ENCODE measurements at regions not wholly inside any gene's neighbourhood (a gene's known extent, or its start where the extent isn't known, plus 50 kb on each side); places are given as distances from the start of the nearest gene placed in this dataset.

GRCh38 chr3:151976211-151977050 is 103.0 kb downstream of the SUCNR1 start:
- Mint-ChIP-seq H3K27ac (no peak overlapping the region), H3K27me3 (peaks cover 1% of the 10 kb centered on the region), H3K4me3 (no peak overlapping the region), H3K36me3 (no peaks in the 10 kb centered on the region), H3K4me1 (no peaks in the 10 kb centered on the region), H3K9me3 (no peaks in the 10 kb centered on the region)
- ATAC-seq (ENCODE audit: low read depth) (no peak), DNase-seq (ENCODE audit: low spot score in 2 of 2) (no peak)

DNA sequence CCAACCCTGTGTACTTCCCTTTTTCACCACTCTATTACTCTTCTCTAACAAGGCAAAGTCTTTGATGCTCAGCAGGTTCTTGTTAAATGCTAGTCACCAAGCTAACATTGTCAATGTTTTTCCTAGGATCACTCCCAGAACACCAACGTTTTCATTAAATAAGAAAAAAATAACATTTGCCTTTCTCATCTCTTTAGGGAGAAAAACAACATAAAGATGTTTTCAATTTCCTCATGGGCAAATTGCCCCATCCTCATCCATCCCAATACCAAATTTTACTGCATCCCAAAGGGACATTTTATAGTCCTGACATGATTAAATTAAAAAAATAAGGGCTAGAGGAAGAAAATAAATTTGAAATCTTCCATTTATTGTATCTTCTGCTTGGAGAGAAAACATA is 106.5 kb downstream of the SUCNR1 start:
- no peaks in the 10 kb centered on the region for H3K9me3 Mint-ChIP-seq
- no peaks in the 10 kb centered on the region for H3K36me3 Mint-ChIP-seq
- no peak overlapping the region for H3K4me3 Mint-ChIP-seq
- no peak overlapping the region for H3K27ac Mint-ChIP-seq
- ATAC-seq (ENCODE audit: low read depth) (no peak), DNase-seq (ENCODE audit: low spot score in 2 of 2) (no peak)
- H3K27me3 Mint-ChIP-seq, result peaks cover 1% of the 10 kb centered on the region
- H3K4me1 Mint-ChIP-seq, result no peaks in the 10 kb centered on the region

- H3K27ac Mint-ChIP-seq, result no peak overlapping the region
Observed at GRCh38 chr3:151983538-151983937, 110.1 kb downstream of the SUCNR1 start.

GRCh38 chr3:151985787-151986430 is 112.5 kb downstream of the SUCNR1 start:
- no peaks in the 10 kb centered on the region for H3K36me3 Mint-ChIP-seq
- H3K27ac Mint-ChIP-seq, result no peak overlapping the region

More at GRCh38 chr3:151983538-151983937, 110.1 kb downstream of the SUCNR1 start:
- ATAC-seq (ENCODE audit: low read depth) (no peak), DNase-seq (ENCODE audit: low spot score in 2 of 2) (no peak)
- peaks cover 9% of the 10 kb centered on the region for H3K4me1 Mint-ChIP-seq
- H3K27me3 Mint-ChIP-seq, result peaks cover 1% of the 10 kb centered on the region
- no peaks in the 10 kb centered on the region for H3K9me3 Mint-ChIP-seq
- no peaks in the 10 kb centered on the region for H3K36me3 Mint-ChIP-seq
- H3K4me3 Mint-ChIP-seq, result no peak overlapping the region

GRCh38 chr3:151987893-151988292 is 114.5 kb downstream of the SUCNR1 start:
- H3K36me3 Mint-ChIP-seq, result no peaks in the 10 kb centered on the region
- peak; percentile 79 for ATAC-seq (ENCODE audit: low read depth)
- H3K4me1 Mint-ChIP-seq, result peaks cover 9% of the 10 kb centered on the region
- no peaks in the 10 kb centered on the region for H3K9me3 Mint-ChIP-seq
- no peak for DNase-seq (ENCODE audit: low spot score in 2 of 2)
- no peak overlapping the region for H3K4me3 Mint-ChIP-seq
- peaks cover 3% of the 10 kb centered on the region for H3K27me3 Mint-ChIP-seq
- H3K27ac Mint-ChIP-seq, result no peak overlapping the region

More at GRCh38 chr3:151985787-151986430, 112.5 kb downstream of the SUCNR1 start:
- Mint-ChIP-seq H3K27me3 (peaks cover 3% of the 10 kb centered on the region), H3K4me1 (peaks cover 9% of the 10 kb centered on the region), H3K9me3 (no peaks in the 10 kb centered on the region), H3K4me3 (no peak overlapping the region)
- ATAC-seq (ENCODE audit: low read depth) (no peak), DNase-seq (ENCODE audit: low spot score in 2 of 2) (no peak)

DNA sequence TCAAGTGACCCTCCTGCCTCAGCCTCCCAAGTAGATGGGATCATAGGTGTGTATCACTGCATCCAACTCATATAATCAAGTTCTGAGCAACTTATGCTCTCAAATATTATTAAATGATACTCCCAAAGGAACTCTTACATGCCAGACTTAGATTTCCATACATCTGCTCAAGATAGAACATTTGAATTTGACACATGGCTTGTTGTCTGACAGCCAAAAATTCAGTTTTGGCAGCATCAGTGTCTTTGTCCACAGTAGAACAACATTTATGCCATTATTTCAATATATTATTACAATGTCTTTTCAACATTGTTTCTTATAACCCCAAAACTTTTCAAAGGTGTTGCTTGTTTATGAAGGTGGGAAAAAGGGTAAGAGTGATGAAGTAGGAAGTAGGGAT is 116.2 kb downstream of the SUCNR1 start:
- Mint-ChIP-seq H3K4me1 (peaks cover 9% of the 10 kb centered on the region), H3K36me3 (no peaks in the 10 kb centered on the region), H3K27me3 (peaks cover 5% of the 10 kb centered on the region), H3K27ac (no peak overlapping the region), H3K4me3 (no peak overlapping the region), H3K9me3 (no peaks in the 10 kb centered on the region)
- DNase-seq (ENCODE audit: low spot score in 2 of 2), result no peak
- ATAC-seq (ENCODE audit: low read depth), result no peak

DNA sequence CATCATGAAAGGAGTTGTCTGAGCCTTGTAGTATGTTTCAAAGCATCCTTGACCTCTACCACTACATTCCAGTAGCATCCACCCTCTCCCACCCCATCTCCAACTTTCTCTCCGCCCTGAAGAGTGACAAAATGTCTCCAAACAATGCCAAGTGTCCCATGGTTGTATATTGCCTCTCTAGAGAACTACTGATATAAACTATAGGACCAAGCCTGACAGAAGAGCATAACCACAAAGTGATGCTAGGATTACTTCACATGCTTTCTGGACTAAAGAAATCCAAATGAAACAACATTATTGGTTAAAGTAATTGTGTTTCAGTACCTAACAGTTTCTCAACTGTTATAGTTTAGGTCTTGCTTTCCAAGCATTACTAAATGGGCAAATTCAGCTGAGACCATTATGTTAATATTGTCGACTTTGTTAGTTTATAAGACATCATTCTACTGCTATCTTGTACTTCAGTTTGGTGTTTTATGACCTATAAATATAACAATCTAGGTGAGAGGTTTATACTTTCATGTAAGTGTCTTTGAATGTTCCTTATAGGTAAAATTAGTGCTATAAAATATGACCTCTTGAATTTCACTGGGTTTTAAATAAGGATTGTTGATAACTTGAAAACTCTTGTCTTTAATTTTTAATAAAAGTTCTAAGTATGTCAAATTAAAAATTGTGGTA is 117.4 kb downstream of the SUCNR1 start:
- Mint-ChIP-seq H3K27ac (no peak overlapping the region), H3K9me3 (no peaks in the 10 kb centered on the region), H3K27me3 (peaks cover 5% of the 10 kb centered on the region), H3K4me3 (no peak overlapping the region), H3K4me1 (peaks cover 9% of the 10 kb centered on the region), H3K36me3 (no peaks in the 10 kb centered on the region)
- no peak for DNase-seq (ENCODE audit: low spot score in 2 of 2)
- no peak for ATAC-seq (ENCODE audit: low read depth)

- Mint-ChIP-seq H3K4me3 (no peak overlapping the region), H3K9me3 (no peaks in the 10 kb centered on the region), H3K27ac (no peak overlapping the region), H3K4me1 (peaks cover 6% of the 10 kb centered on the region), H3K36me3 (no peaks in the 10 kb centered on the region), H3K27me3 (peaks cover 5% of the 10 kb centered on the region)
- DNase-seq (ENCODE audit: low spot score in 2 of 2) (no peak), ATAC-seq (ENCODE audit: low read depth) (no peak)
Observed at GRCh38 chr3:151992326-151993041, 119.0 kb downstream of the SUCNR1 start.

DNA sequence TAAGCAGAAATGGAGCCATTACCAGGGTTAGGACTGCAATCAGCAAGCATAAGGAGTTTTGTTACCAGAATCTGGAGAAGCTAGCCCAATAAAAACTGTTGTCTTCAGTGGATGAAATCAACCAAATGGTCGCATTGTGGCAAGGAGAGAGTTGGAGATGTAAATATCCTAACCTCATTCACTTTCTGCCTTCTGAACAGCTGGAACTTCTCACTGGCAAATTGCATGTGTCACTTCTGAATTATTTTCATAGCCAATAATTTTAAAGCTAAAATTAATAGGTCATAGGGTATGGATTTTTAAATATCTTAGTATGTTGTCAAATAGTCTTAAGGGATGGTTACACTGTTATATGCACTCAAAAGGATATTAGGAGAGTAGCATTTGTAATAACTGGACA is 121.6 kb downstream of the SUCNR1 start:
- peaks cover 5% of the 10 kb centered on the region for H3K27me3 Mint-ChIP-seq
- ATAC-seq (ENCODE audit: low read depth) (no peak), DNase-seq (ENCODE audit: low spot score in 2 of 2) (no peak)
- no peak overlapping the region for H3K4me3 Mint-ChIP-seq
- H3K27ac Mint-ChIP-seq, result no peak overlapping the region
- H3K4me1 Mint-ChIP-seq, result no peaks in the 10 kb centered on the region
- no peaks in the 10 kb centered on the region for H3K36me3 Mint-ChIP-seq
- H3K9me3 Mint-ChIP-seq, result no peaks in the 10 kb centered on the region

GRCh38 chr3:151998744-151999143 is 125.3 kb downstream of the SUCNR1 start:
- Mint-ChIP-seq H3K36me3 (no peaks in the 10 kb centered on the region), H3K27me3 (no peaks in the 10 kb centered on the region), H3K9me3 (no peaks in the 10 kb centered on the region), H3K27ac (no peak overlapping the region), H3K4me1 (no peaks in the 10 kb centered on the region), H3K4me3 (no peak overlapping the region)
- ATAC-seq (ENCODE audit: low read depth), result no peak
- DNase-seq (ENCODE audit: low spot score in 2 of 2), result no peak

DNA sequence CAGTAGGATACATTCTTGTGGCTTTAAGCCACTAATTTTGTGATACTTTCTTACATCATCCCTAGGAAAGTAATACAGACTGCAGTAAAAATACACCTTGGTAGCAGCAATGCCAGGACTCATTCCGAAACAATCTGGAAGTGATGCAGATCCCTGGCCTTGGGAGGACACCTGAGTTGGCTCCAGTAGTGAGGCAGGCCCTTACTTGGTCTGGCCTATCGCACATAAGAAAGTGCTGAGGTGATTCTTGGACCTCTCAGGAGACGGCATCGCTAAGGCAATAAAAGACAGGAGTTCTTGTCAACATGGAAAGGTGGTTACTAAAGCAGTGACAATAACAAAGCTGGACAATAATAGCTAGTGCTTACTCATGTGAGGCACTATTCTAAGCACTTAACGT is 126.5 kb downstream of the SUCNR1 start:
- Mint-ChIP-seq H3K27ac (no peak overlapping the region), H3K9me3 (no peaks in the 10 kb centered on the region), H3K4me3 (no peak overlapping the region), H3K4me1 (no peaks in the 10 kb centered on the region), H3K27me3 (no peaks in the 10 kb centered on the region), H3K36me3 (no peaks in the 10 kb centered on the region)
- DNase-seq (ENCODE audit: low spot score in 2 of 2) (no peak), ATAC-seq (ENCODE audit: low read depth) (no peak)

- no peak overlapping the region for H3K27ac Mint-ChIP-seq
- ATAC-seq (ENCODE audit: low read depth) (no peak), DNase-seq (ENCODE audit: low spot score in 2 of 2) (no peak)
- no peaks in the 10 kb centered on the region for H3K9me3 Mint-ChIP-seq
- H3K36me3 Mint-ChIP-seq, result no peaks in the 10 kb centered on the region
- H3K27me3 Mint-ChIP-seq, result no peaks in the 10 kb centered on the region
- no peak overlapping the region for H3K4me3 Mint-ChIP-seq
- no peaks in the 10 kb centered on the region for H3K4me1 Mint-ChIP-seq
Observed at GRCh38 chr3:152011812-152012735, 138.6 kb downstream of the SUCNR1 start.

- Mint-ChIP-seq H3K9me3 (no peaks in the 10 kb centered on the region), H3K4me3 (no peak overlapping the region), H3K4me1 (no peaks in the 10 kb centered on the region), H3K27ac (no peak overlapping the region), H3K36me3 (no peaks in the 10 kb centered on the region), H3K27me3 (peaks cover 6% of the 10 kb centered on the region)
- ATAC-seq (ENCODE audit: low read depth) (no peak), DNase-seq (ENCODE audit: low spot score in 2 of 2) (no peak)
Observed at GRCh38 chr3:152019508-152019907, 146.1 kb downstream of the SUCNR1 start.
